ENCODE measurements at regions not wholly inside any gene's neighbourhood (a gene's known extent, or its start where the extent isn't known, plus 50 kb on each side); places are given as distances from the start of the nearest gene placed in this dataset.

DNA sequence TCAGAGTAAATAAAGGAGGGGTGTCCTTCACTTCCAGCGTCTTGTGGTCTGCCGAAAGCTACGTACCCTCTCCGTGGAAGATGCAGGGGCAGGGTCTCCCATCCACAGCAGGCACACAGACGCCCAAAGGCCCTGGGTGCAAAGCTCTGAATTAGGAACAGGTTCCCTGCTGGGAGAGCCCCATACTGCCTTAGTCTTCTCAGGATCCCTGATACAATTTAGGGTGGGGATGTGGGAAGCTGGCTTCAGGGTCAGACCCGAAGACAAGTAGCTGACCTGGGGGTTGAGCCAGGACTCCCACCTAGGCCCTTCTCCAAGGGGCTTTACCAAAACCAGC is 74.1 kb downstream of the TTLL2 start:
- H3K4me3 ChIP-seq = no peak overlapping the region
- no peak overlapping the region for H3K27ac ChIP-seq
- H3K36me3 ChIP-seq = no peaks in the 10 kb centered on the region
- intact Hi-C loops (cut with DNase I; ENCODE audit: low total_unique reads) = no loop called here
- H3K9me3 ChIP-seq = no peaks in the 10 kb centered on the region
- H3K27me3 ChIP-seq = no peaks in the 10 kb centered on the region
- TF ChIP-seq POLR2AphosphoS5 (IDR thresholded peaks at IDR 0.05) (no peak), EP300 (IDR thresholded peaks at IDR 0.05; ENCODE audit: low read depth) (no peak)
- in situ Hi-C loops (cut with MboI; ENCODE audit: low pct_ligation_motif_present in 1 of 4, low pct_unique_long_range_greater_than_20kb in 1 of 4, low sequenced_read_pairs in 3 of 4) = no loop called here
- DNase-seq = no peak
- 70 to 94% methylated on average over 2 to 6 of the region's 6 CpGs for WGBS, 2 donors (ENCODE audit: low coverage in 1 of 2)
- H3K4me1 ChIP-seq = peaks cover 0 to 14% (median 9%) of the 10 kb centered on the region in 4 donors

DNA sequence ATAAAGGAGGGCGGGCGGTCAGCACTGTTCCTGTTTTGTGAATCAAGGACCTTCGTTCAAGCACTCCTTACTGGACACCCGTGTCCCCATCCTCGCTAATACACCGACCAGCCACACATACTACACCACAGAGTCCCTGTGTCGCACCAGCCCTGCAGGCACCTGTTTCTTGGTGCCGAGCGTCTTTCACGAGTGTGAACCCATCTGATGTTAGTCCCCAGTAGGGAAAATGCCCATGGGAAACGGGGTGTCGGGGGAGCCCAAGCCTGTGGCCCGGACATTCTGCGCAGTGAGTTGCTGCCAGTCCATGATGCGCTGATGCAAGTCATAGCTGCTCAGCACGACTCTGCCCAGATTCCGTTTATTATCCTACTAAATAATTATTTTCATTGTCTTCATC is 74.7 kb downstream of the TTLL2 start:
- 91% methylated on average over 17 of the region's 17 CpGs; no CpG with 5 or more reads in 1 of the 2 donors for WGBS, 2 donors (ENCODE audit: low coverage in 1 of 2)
- Histone ChIP-seq H3K36me3 (no peaks in the 10 kb centered on the region), H3K27me3 (no peaks in the 10 kb centered on the region), H3K4me1 (peaks cover 0 to 14% (median 9%) of the 10 kb centered on the region in 4 donors), H3K4me3 (no peak overlapping the region), H3K27ac (no peak overlapping the region), H3K9me3 (no peaks in the 10 kb centered on the region)
- intact Hi-C loops (cut with DNase I; ENCODE audit: low total_unique reads) (no loop called here), in situ Hi-C loops (cut with MboI; ENCODE audit: low pct_ligation_motif_present in 1 of 4, low pct_unique_long_range_greater_than_20kb in 1 of 4, low sequenced_read_pairs in 3 of 4) (no loop called here)
- DNase-seq = no peak
- TF ChIP-seq, protein P1, sequence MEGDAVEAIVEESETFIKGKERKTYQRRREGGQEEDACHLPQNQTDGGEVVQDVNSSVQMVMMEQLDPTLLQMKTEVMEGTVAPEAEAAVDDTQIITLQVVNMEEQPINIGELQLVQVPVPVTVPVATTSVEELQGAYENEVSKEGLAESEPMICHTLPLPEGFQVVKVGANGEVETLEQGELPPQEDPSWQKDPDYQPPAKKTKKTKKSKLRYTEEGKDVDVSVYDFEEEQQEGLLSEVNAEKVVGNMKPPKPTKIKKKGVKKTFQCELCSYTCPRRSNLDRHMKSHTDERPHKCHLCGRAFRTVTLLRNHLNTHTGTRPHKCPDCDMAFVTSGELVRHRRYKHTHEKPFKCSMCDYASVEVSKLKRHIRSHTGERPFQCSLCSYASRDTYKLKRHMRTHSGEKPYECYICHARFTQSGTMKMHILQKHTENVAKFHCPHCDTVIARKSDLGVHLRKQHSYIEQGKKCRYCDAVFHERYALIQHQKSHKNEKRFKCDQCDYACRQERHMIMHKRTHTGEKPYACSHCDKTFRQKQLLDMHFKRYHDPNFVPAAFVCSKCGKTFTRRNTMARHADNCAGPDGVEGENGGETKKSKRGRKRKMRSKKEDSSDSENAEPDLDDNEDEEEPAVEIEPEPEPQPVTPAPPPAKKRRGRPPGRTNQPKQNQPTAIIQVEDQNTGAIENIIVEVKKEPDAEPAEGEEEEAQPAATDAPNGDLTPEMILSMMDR (IDR thresholded peaks at IDR 0.05) = no peak
- TF ChIP-seq POLR2A (IDR thresholded peaks at IDR 0.05) (no peak), EP300 (IDR thresholded peaks at IDR 0.05; ENCODE audit: low read depth) (no peak), POLR2AphosphoS5 (IDR thresholded peaks at IDR 0.05) (no peak)

- TF ChIP-seq POLR2AphosphoS5 (IDR thresholded peaks at IDR 0.05) (no peak), EP300 (IDR thresholded peaks at IDR 0.05; ENCODE audit: low read depth) (no peak), POLR2A (IDR thresholded peaks at IDR 0.05) (no peak)
- TF ChIP-seq, protein P1 (IDR thresholded peaks at IDR 0.05) = no peak
- DNase-seq = no peak
- in situ Hi-C loops (cut with MboI; ENCODE audit: low pct_ligation_motif_present in 1 of 4, low pct_unique_long_range_greater_than_20kb in 1 of 4, low sequenced_read_pairs in 3 of 4) (no loop called here), intact Hi-C loops (cut with DNase I; ENCODE audit: low total_unique reads) (no loop called here)
- WGBS, 2 donors (ENCODE audit: low coverage in 1 of 2) = 87 to 94% methylated on average over 6 to 18 of the region's 18 CpGs
- Histone ChIP-seq H3K4me3 (no peak overlapping the region), H3K36me3 (no peaks in the 10 kb centered on the region), H3K4me1 (peaks cover 0 to 14% (median 9%) of the 10 kb centered on the region in 4 donors), H3K27me3 (no peaks in the 10 kb centered on the region), H3K27ac (no peak overlapping the region), H3K9me3 (no peaks in the 10 kb centered on the region)
These were observed 75.7 kb downstream of the TTLL2 start for GRCh38 chr6:167400482-167401138.

GRCh38 chr6:167401525-167402194 is 76.8 kb downstream of the TTLL2 start:
- in situ Hi-C loops (cut with MboI; ENCODE audit: low pct_ligation_motif_present in 1 of 4, low pct_unique_long_range_greater_than_20kb in 1 of 4, low sequenced_read_pairs in 3 of 4) = no loop called here
- TF ChIP-seq, protein P1 (IDR thresholded peaks at IDR 0.05) = peak in 1 of 5 experiments; percentile 21
- no peak for TF ChIP-seq POLR2AphosphoS5 (IDR thresholded peaks at IDR 0.05)
- peak overlapping the region in 3 of 4 donors; percentile 19 to 39 (median 36) for H3K27ac ChIP-seq
- peak; percentile 66 for DNase-seq
- no peaks in the 10 kb centered on the region for H3K9me3 ChIP-seq
- 62 to 80% methylated on average over 2 to 20 of the region's 20 CpGs for WGBS, 2 donors (ENCODE audit: low coverage in 1 of 2)
- H3K4me1 ChIP-seq = peaks cover 0 to 14% (median 6%) of the 10 kb centered on the region in 4 donors
- H3K4me3 ChIP-seq = no peak overlapping the region
- no peaks in the 10 kb centered on the region for H3K27me3 ChIP-seq
- H3K36me3 ChIP-seq = no peaks in the 10 kb centered on the region
- intact Hi-C loops (cut with DNase I; ENCODE audit: low total_unique reads) = no loop called here
